GM12878 (cell line): ENCODE measurements at regions not wholly inside any gene's neighbourhood (a gene's known extent, or its start where the extent isn't known, plus 50 kb on each side); places are given as distances from the start of the nearest gene placed in this dataset.

Experiments
- BHLHE40 ChIP-seq, 2 experiments: fragments of 450-650 bp in 1 of 2; IDR thresholded peaks; 2 replicates each; pipeline ENCODE4 v1.6.1; 2011 to 2017; ENCODE audit warnings: low read depth in 2 of 2, borderline replicate concordance in 1 of 2, improper control_type of control experiment in 1 of 2, low read length in 1 of 2, mild to moderate bottlenecking in 1 of 2
- CEBPZ ChIP-seq: fragments of 150-350 bp; IDR thresholded peaks from 2 replicates; pipeline ENCODE4 v1.6.1; 2016; ENCODE audit warnings: low read depth, low read length
- CHD1 ChIP-seq: IDR thresholded peaks from 2 replicates; pipeline ENCODE4 v1.6.1; 2012; ENCODE audit warnings: low read depth, low read length, improper control_type of control experiment
- CHD2 ChIP-seq: IDR thresholded peaks from 2 replicates; pipeline ENCODE4 v1.6.1; 2011; ENCODE audit warnings: low read depth, low read length, improper control_type of control experiment, borderline replicate concordance
- DPF2 ChIP-seq: fragments of 450-650 bp; IDR thresholded peaks from 2 replicates; pipeline ENCODE4 v1.6.1; 2017; ENCODE audit warnings: mild to moderate bottlenecking
- ETV6 ChIP-seq, 2 experiments: fragments of 450-650 bp in 1 of 2; IDR thresholded peaks in 1 of 2; conservative IDR thresholded peaks in 1 of 2; 2 replicates each; pipeline ENCODE4 v1.6.1; 2014; ENCODE audit warnings: antibody characterized with exemption in 1 of 2, borderline replicate concordance in 1 of 2, low read depth in 1 of 2, mild to moderate bottlenecking in 1 of 2, moderate library complexity in 1 of 2
- FOXM1 ChIP-seq: IDR thresholded peaks from 2 replicates; pipeline ENCODE4 v1.6.1; 2012; ENCODE audit warnings: low read depth, mild to moderate bottlenecking, inconsistent platforms, low read length, moderate library complexity
- LARP7 ChIP-seq: fragments of 450-650 bp; IDR thresholded peaks from 2 replicates; pipeline ENCODE4 v1.6.1; 2017; ENCODE audit warnings: mild to moderate bottlenecking
- MTA2 ChIP-seq: fragments of 450-650 bp; IDR thresholded peaks from 2 replicates; pipeline ENCODE4 v1.6.1; 2016; ENCODE audit warnings: low read depth, mild to moderate bottlenecking, moderate library complexity
- MTA3 ChIP-seq: IDR thresholded peaks from 2 replicates; pipeline ENCODE4 v1.6.1; 2012; ENCODE audit warnings: low read length, inconsistent platforms, borderline replicate concordance
- NFYB ChIP-seq: IDR thresholded peaks from 2 replicates; pipeline ENCODE4 v1.6.1; 2011; ENCODE audit warnings: low read depth, mild to moderate bottlenecking, low read length, improper control_type of control experiment, moderate library complexity; ENCODE audit not compliant: insufficient read depth
- PAX8 ChIP-seq: fragments of 450-650 bp; IDR thresholded peaks from 2 replicates; pipeline ENCODE4 v1.6.1; 2017; ENCODE audit warnings: mild to moderate bottlenecking, moderate library complexity
- RUNX3 ChIP-seq: IDR thresholded peaks from 2 replicates; pipeline ENCODE4 v1.6.1; 2012; ENCODE audit warnings: low read length, inconsistent platforms
- TAF1 ChIP-seq: IDR thresholded peaks from 2 replicates; pipeline ENCODE4 v1.6.1; 2011; ENCODE audit warnings: mild to moderate bottlenecking, low read depth, low read length, borderline replicate concordance
- USF2 ChIP-seq: IDR thresholded peaks from 2 replicates; pipeline ENCODE4 v1.6.1; 2011; ENCODE audit warnings: low read depth, low read length, improper control_type of control experiment, borderline replicate concordance
- ZNF217 ChIP-seq: fragments of 450-650 bp; IDR thresholded peaks from 2 replicates; pipeline ENCODE4 v1.6.1; 2017; ENCODE audit warnings: antibody characterized with exemption, mild to moderate bottlenecking
- ZSCAN29 ChIP-seq: fragments of 450-650 bp; IDR thresholded peaks from 2 replicates; pipeline ENCODE4 v1.6.1; 2017; ENCODE audit warnings: mild to moderate bottlenecking, moderate library complexity
- TF ChIP-seq, protein P1 (sequence below): IDR thresholded peaks from 2 replicates; pipeline ENCODE4 v1.6.1; 2012; ENCODE audit warnings: low read depth, low read length, improper control_type of control experiment
- TF ChIP-seq, protein P2 (sequence below): fragments of 450-650 bp; IDR thresholded peaks from 2 replicates; pipeline ENCODE4 v1.6.1; 2017; ENCODE audit warnings: mild to moderate bottlenecking, moderate library complexity
- TF ChIP-seq, protein P3 (sequence below): fragments of 450-650 bp; IDR thresholded peaks from 2 replicates; pipeline ENCODE4 v1.6.1; 2017; ENCODE audit warnings: low read depth, mild to moderate bottlenecking, moderate library complexity

- no peak for TF ChIP-seq CEBPZ
- TF ChIP-seq RUNX3, result 0 out of 2 replicates have a peak, but pooled peaks have one; percentile 5
- TF ChIP-seq MTA2, result peak; percentile 63
- TF ChIP-seq ZNF217, result no peak
- TF ChIP-seq MTA3, result 0 out of 2 replicates have a peak, but pooled peaks have one; percentile 33
- no peak for TF ChIP-seq LARP7
- no peak for TF ChIP-seq FOXM1
- TF ChIP-seq CHD2, result no peak
- TF ChIP-seq CHD1, result no peak
- TF ChIP-seq, protein P1, sequence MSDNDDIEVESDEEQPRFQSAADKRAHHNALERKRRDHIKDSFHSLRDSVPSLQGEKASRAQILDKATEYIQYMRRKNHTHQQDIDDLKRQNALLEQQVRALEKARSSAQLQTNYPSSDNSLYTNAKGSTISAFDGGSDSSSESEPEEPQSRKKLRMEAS, result no peak
- TF ChIP-seq ZSCAN29, result no peak
- TF ChIP-seq, protein P2, sequence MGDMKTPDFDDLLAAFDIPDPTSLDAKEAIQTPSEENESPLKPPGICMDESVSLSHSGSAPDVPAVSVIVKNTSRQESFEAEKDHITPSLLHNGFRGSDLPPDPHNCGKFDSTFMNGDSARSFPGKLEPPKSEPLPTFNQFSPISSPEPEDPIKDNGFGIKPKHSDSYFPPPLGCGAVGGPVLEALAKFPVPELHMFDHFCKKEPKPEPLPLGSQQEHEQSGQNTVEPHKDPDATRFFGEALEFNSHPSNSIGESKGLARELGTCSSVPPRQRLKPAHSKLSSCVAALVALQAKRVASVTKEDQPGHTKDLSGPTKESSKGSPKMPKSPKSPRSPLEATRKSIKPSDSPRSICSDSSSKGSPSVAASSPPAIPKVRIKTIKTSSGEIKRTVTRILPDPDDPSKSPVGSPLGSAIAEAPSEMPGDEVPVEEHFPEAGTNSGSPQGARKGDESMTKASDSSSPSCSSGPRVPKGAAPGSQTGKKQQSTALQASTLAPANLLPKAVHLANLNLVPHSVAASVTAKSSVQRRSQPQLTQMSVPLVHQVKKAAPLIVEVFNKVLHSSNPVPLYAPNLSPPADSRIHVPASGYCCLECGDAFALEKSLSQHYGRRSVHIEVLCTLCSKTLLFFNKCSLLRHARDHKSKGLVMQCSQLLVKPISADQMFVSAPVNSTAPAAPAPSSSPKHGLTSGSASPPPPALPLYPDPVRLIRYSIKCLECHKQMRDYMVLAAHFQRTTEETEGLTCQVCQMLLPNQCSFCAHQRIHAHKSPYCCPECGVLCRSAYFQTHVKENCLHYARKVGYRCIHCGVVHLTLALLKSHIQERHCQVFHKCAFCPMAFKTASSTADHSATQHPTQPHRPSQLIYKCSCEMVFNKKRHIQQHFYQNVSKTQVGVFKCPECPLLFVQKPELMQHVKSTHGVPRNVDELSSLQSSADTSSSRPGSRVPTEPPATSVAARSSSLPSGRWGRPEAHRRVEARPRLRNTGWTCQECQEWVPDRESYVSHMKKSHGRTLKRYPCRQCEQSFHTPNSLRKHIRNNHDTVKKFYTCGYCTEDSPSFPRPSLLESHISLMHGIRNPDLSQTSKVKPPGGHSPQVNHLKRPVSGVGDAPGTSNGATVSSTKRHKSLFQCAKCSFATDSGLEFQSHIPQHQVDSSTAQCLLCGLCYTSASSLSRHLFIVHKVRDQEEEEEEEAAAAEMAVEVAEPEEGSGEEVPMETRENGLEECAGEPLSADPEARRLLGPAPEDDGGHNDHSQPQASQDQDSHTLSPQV, result no peak
- TF ChIP-seq, protein P3, sequence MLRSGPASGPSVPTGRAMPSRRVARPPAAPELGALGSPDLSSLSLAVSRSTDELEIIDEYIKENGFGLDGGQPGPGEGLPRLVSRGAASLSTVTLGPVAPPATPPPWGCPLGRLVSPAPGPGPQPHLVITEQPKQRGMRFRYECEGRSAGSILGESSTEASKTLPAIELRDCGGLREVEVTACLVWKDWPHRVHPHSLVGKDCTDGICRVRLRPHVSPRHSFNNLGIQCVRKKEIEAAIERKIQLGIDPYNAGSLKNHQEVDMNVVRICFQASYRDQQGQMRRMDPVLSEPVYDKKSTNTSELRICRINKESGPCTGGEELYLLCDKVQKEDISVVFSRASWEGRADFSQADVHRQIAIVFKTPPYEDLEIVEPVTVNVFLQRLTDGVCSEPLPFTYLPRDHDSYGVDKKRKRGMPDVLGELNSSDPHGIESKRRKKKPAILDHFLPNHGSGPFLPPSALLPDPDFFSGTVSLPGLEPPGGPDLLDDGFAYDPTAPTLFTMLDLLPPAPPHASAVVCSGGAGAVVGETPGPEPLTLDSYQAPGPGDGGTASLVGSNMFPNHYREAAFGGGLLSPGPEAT, result 0 out of 2 replicates have a peak, but pooled peaks have one; percentile 16
- peak in 1 of 2 experiments; percentile 35; a peak in 1 of 4 replicates for TF ChIP-seq ETV6 (conservative IDR thresholded peaks at IDR 0.05 in 1 of 2, IDR thresholded peaks at IDR 0.05 in 1 of 2; ENCODE audit: borderline replicate concordance in 1 of 2, low read depth in 1 of 2)
- no peak for TF ChIP-seq NFYB
- TF ChIP-seq PAX8, result no peak
- no peak for TF ChIP-seq USF2
- TF ChIP-seq TAF1, result no peak
- peak; percentile 74 for TF ChIP-seq DPF2
- peak; percentile 31 to 45; a peak in 1 of 4 replicates for TF ChIP-seq BHLHE40 (IDR thresholded peaks at IDR 0.05; ENCODE audit: borderline replicate concordance in 1 of 2, low read depth in 2 of 2, low read length in 1 of 2)
Measured at GRCh38 chr5:124056991-124057723, 545.2 kb downstream of the CSNK1G3 start (continued).
